GM19438 (cell line): ENCODE measurements at regions not wholly inside any gene's neighbourhood (a gene's known extent, or its start where the extent isn't known, plus 50 kb on each side); places are given as distances from the start of the nearest gene placed in this dataset.
"Not testable (repeated sequence)": the region's sequence is repeated elsewhere in the genome, so short reads cannot be mapped to it uniquely, and the experiment has no call there.

Experiments used
- ATAC-seq: cut with Tn5 transposase; IDR thresholded peaks from one replicate; pipeline ENCODE4 v1.9.1; 2021; ENCODE audit warnings: low read depth; ENCODE audit not compliant: unreplicated experiment

DNA sequence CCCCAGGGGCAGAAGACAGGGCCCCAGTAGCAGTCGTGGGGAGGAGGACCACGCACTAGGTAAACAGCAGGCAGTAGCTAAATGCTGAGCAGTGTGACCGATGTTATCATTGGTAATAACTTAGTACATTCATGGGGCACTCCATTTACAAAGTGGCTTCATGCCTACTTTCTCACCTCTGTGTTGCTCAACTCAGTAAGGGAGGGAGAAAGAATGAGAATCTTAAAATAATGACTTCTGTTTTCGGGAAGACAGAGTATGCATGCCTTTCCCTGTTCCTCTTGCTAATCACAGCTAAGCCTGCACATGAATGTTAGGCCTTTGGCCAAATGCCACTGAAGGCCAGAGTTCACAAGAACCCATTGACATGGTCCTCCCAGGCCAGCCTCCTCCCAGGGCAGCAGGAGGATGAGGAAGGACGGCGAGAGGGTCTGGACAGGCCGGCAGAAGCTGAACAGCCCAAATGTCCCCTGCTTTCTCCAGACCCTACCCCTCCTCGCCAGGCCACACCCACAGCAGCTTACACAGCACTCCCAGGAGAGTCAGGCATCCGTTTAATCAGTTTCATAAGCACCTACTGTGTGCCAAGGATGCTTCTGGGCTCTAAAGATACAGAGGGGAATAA is 183.4 kb downstream of the ANKRD60 start:
- no peak for ATAC-seq

DNA sequence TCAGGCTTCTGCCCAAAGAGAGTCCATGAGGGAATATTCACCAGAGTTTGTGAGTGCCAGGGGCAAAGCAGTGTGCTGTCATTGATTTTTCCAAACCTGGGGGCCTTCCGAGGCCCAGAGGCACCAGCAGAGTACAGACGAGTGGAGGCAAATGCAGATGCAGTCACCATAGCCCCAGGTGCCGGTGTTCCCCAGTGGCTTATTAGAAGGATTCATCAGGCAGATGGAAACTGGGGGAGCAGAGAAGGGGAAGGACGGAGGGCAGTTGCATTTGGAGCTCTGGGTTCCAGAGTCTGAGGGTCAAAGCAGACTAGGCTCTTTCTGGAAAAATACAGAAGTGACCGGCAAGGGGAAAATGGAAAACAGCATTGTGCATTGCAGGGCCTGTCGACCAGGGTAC is 184.2 kb downstream of the ANKRD60 start:
- no peak for ATAC-seq

DNA sequence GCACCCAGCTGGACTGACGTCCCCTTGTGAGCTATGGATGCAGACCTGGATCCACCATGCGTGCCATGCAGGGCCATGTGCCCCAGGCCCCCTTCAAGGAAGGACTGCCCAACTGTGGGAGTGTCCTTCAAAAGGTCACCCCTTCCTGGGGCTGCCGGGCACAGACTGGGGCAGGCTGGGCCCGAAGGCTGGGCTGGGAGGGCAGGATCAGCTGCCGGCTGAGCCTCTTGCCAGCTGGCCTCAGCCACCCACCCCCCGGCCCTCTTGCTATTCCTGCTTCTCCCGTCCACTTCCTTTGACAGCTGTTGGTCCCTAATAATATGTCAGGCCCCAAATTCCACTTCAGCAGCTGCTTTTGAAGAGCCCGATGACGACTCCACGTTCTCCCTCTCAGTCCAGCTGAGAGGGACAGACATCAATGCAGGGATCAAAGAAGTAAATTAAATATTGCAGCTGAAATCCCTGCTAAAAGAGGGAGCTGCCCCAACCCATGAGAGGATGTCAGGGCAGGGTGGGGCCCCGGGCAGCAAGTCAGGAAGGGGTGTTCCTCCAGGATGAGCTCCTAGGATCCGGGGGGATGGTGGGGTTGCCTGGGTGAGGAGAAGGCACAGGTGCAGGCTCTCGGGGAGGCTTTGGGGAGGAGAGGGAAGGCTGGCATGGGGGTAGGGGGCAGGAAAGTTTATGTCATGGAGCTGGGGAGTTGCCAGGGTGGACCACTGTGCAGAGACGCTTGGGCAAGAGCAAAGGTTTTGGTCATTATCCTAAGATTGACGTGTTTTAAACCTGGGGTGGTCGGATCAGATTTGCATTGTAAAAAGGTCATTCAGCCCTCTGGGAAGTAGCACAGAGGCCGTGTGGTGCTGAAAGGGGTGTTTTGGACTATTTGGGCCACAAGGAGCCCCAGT is 185.0 kb downstream of the ANKRD60 start:
- no peak for ATAC-seq

DNA sequence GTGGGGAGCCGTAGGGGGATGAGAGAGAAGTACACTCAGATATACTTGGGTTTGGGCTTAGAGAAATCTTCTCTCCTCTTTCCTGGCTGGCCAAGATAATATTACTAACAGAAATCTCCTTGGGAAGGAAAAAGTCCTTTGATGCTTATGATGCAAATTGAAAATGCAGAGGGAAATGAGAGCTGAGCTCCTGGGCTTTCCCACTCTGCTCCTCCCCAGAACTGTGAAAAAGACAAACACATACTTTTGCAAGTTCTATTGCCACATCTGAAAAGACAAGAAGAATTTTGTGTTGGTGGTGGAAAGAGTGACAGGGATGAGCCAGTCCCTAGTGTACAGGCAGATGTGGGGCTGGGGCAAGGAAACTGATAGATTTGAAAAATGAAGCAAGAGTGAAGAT is 185.9 kb downstream of the ANKRD60 start:
- no peak for ATAC-seq

DNA sequence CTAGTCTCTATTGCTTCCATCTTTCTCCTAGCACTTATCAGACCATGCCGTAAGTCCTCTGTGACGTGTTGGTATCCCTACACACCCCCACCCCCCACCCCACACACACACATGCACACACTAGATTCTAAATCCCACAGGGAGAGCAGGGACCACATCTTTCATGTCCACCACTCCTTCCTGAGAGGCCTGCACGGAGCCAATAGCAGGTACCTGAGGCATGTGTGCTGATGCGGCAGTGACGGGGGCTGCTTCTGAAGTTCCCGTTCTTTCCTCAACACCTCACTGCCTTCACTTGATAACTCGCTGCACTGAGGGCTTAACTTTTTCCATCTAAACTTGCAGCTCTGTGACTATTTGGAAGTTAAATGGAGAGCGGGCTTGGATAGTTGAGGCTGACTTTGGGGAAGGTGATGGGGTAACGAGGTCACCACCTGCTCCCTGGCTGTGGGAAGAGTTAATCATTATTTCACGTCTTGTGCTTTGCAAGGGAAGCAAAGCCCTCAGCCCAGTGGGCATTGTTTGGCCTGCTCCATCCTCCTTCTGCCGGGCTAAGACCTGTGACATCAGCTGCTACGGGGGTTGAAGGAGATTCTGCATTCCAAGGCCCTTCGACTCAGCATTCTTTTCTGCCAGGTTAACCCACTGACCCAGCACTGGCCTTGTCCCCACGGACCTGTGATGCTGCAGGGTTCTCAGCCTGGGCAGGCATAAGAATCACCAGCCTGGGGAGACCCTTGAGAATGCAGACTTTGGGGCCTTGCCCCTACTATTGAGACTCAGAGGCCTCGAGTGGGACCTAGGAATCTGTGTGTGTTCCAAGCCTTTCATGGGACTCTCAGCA is 187.8 kb downstream of the ANKRD60 start:
- no peak for ATAC-seq

DNA sequence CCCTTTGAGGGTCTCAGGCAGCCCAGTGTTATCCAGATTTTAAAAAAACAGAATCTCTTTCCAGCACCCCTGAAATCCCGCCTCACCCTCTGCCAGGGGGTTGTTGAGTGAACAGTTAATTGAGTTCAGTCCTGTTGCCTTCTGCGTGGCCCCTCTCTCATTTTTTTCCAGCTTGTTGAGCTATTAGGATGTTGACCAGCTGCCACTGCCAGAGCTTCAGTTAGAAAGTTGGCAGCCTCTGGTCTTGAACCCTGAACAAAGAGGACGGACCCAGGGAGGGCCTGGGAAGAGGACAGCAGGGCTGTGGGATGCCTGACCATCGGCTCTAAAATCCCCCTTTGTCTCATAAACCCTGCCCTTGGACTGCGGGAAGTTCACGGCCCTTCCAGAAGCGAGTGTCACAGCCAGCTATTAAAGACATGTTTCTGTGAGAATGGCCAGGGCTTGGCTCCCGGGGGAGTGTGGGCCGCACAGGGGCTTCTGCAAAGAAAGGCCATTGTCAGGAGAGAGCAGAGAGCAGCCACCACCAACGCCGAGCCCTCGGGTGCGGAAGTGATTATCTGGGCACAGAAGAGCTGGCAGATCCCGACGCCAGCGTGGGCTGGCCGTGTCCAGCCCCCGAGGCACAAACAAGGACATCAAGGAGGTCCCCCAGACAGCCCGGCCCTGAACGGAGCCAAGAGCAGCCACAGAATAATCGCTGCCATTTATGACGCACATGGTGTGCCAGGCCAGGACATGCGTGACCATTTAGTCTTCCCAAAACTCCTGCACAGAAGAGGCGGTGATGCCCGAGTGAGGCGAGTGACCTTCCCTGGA is 189.0 kb downstream of the ANKRD60 start:
- no peak for ATAC-seq

DNA sequence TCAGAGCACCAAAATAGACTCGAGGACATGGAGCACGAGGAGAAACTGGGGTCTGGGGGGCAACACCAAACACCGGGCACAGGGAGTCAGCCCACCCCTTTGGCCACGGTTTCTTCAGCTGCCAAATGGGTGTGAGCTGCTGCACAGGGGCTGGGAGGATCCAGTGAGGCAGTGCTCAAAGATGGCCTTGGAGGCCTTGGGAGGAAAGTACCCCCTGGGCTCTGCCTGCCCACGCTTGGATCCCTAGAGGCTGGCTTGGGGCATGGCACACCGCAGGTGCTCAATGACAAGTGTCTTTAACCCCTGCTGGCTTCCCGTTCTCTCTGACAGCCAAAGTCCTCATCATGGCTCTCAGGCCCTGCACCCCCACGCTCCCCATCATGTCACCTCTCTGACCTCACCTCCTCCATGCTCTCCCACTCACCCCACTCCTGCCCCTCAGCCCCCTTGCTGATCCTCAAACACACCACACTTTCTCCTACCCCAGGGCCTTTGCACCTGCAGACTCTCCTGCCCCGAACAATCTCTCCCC is 190.3 kb downstream of the ANKRD60 start:
- ATAC-seq, result no peak

DNA sequence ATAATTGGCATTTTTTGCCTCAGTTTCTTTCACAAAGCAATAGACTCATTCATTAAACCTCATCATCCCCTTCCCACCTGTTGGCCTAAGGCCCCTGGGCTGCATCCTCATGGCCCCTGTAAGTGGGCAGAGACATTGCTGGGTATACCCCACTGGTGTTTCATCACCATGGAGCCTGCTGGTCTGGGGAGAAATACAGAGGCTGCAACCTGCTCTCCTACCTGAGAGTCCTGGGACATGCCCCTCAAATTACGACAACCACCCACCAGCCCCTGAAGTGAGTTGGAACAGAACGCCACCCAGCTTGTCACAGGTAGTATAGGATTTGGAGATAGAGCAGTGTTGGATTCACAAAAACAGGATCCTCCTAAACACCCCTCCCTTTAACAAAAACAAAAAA is 190.8 kb downstream of the ANKRD60 start:
- no peak for ATAC-seq

DNA sequence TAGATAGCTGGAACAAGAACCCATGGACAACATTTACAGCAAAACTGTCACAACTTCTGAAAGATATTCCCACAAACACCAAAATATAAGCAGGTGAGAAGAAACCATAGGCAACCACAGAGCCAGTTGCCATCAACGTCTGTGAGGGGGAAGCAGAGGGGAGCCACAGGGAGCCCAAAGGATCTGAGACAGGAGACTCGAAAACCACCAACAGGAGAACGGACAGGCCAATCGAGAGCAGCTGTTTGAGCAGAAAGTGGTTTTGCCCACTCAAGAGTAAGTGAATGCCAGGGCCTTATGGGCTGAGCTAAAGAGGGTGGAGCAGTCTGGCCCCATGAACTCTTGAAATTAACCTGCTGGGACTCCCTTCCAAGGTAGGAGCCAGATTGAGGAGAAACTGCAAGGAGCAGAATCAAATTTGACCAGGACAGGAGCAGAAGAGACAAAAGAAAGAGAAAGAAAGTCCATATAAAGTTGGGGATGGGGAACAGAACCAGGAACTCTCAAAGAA is 195.4 kb downstream of the ANKRD60 start:
- no peak for ATAC-seq

DNA sequence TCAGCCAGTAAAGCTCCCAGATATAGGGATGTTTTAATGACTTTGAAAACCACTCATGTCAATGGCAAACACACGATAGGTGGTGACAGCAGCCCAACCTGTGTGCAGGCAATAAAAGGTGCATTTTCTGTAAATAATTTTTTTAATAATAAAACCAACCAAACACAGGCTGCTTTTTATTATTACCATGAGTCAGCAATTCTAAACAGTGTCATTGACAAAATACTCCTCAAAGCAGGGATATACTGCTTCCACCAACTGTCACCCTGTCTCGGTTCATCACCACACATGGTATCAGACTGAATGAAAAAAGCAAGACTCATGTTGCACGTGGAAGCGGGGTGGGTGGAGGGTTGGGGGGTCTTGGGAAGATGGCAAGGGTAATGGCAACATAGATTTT is 195.9 kb downstream of the ANKRD60 start:
- no peak for ATAC-seq

DNA sequence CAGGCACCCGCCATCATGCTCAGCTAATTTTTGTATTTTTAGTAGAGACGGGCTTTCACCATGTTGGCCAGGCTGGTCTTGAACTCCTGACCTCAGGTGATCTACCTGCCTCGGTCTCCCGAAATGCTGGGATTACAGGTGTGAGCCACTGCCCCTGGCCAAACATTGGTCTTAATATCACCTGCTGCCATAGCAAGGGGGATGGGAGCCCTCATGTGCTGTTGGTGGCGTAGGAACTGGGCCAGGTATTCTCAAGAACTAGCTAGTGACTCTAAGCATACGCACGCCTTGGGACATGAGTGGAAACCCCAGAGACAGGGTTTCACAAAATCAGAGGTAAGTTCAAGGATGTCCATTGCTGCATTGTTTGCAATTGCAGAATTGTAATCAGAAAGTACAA is 197.1 kb downstream of the ANKRD60 start:
- ATAC-seq, result not testable (repeated sequence)

DNA sequence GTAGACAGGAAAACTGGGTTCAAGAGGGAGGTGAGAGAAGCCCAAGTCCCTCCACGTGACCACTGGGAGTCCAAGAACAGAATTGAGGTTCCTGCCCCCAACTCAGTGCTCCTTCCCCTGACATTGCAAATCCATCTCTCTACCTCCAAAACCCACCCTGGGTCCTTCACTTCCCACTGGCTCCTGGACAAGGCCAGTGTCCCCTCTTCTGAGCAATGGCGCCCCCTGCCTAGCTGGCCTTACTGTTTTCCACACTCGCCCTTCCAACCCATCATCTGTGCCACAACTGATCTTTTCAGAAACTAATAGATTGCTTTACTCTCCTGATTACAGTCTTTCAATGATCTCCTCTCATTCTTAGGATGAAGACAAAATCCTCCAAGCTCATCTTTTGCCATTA is 200.3 kb downstream of the ANKRD60 start:
- ATAC-seq, result no peak

DNA sequence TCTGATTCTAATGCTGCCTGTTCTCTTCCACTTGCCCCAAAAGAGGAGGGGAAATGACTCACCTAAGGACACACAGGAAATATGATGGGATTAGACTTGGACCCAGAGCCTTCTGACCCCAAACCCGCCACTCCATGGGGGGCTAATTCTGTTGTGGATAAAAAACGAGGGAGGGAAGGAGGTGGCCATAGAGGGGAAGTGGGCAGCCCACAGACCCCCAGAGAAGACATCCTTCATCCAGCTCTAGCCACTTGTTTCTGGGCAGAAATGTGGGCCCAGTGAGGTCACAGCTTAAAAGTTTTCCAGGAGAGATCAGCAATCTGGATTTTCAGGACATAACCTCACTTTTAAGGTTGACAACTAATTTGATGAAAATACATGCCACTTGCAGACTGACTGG is 202.1 kb downstream of the ANKRD60 start:
- ATAC-seq, result no peak

DNA sequence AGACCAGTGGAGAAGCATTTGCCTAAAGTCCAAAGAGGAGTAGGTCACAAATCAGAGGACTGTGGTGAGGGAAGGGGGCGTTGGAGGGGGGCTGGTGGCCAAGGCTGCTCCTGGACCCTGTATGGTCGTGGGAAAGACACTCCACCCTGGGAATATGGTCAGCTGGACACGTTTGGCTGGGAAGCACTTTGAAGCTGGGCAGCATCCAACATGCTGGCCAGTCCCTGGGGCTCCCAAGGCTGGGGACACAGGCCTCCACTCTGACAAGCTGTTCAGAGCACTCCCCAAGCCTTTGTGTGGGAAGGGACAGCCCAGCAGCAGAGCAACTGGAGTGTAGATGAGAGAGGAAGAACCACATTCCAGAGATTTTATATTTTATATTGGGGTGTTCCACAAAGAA is 203.2 kb downstream of the ANKRD60 start:
- ATAC-seq, result no peak

DNA sequence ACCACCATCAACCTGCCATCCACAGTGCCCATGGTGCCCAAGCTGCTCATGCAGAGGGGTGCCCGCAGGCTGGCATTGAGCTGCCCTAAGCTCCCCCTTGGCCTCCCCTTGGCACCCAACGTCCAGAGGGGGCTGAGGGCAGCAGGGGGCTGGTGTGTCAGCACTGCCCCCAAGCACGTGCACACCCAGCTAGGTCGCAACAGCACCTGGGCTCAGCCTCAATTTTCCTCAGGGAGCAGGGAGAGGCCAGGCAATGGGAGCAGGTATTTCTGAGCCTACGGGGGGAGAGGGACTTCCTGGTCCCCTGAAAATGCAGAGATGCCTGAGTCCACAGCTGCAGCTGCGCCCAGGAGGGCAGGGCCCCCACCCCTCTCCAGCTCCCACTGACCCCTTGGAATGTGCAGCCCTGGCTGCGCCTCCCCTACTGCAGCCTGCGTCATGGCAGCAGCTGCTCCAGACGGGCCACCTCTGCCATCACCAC is 204.2 kb downstream of the ANKRD60 start:
- ATAC-seq, result no peak

DNA sequence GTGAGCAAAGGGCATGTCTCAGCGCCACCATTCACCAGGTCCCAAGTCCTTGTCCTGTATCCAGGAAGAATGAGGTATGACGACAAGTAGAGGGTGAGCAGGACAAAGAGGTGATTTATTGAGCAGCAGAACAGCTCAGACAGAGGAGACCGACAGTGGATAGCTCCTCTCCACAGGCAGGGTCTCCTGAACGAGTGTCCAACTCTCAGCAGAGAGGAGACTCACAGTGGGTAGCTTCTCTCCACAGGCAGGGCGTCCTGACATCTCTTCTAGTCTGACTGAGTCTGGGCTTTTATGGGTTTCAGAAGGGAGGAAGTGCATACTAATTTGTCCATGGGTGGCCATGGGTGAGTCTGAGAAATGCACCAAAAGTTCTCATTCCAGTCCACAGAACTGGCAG is 204.7 kb downstream of the ANKRD60 start:
- ATAC-seq, result no peak

DNA sequence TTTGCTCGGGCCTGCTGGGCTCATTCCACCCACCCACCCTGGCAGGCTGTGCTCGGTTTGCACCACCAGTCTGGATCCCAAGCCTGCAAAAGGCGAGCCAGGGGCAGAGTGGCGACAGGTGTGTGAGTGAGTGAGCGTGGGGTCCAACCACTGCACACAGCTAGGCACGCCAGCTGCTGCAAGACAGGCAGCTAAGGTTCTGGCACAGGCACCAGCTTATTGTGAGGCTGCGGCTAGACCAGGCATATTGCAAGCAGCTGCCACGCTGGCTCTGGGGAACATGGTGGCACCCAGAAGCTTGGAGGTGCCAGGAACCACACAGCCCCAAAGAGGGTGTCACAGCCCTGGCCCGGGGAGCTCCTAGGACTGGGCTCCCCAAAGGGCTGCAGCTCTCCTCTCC is 205.1 kb downstream of the ANKRD60 start:
- ATAC-seq, result no peak

DNA sequence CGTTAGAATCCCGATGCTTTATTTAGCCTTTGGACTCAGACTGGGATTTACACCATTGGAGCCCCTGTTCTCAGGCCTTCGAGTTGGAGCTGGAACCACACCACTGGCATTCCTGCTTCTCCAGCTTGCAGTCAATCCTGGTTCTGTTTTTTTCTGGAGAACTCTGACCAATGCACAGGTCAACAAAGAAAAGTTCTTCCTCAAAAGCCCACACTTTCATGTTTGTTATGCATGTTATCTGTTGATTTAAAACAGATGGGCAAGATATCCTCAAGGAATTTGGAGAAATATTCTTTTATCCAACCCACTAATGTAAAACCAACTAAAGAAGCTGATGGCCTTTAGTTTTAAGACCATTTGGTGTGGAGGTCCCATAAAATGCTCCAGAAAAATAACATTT is 205.7 kb downstream of the ANKRD60 start:
- ATAC-seq, result no peak

DNA sequence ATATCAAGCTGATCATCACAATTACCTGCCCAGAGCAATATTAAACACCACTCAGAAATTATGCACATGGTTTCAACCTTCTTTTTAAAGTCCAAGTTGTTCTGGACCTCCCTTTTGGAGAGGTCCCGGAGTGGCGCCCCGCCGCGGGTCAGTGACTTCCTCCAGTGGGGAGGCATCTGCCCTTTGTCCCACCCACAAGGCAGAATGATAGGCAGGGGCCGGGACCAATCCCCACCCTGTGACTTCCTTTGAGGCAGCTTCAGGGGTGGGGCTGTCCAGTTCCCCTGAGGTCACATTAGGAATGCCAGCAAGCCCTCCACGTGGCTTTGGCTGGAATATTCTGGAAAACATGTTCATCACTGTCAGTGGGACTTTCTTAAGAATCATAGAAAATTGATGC is 207.0 kb downstream of the ANKRD60 start:
- ATAC-seq, result no peak
